Stimulated activated effector memory CD8-positive, alpha-beta T cell treated with anti-CD3 and anti-CD28 coated beads, Interleukin-12 subunit alpha, Interleukin-12 subunit beta, amount 100 ng/mL, for 72 hours (primary cell): ENCODE measurements at regions not wholly inside any gene's neighbourhood (a gene's known extent, or its start where the extent isn't known, plus 50 kb on each side); places are given as distances from the start of the nearest gene placed in this dataset.

Experiments
- ATAC-seq: fragments of 150-1000 bp; cut with Tn5 transposase; 2 replicates; pipeline ENCODE4 v1.10.0; 2021
- DNase-seq, 2 donors: peaks; one replicate each; pipeline ENCODE4 v3.0.0; 2021 to 2022; ENCODE audit warnings: low spot score in 2 of 2
- H3K27ac Mint-ChIP-seq: one replicate; pipeline ENCODE4 v1.8.0; 2022; ENCODE audit warnings: mild to moderate bottlenecking, mixed read lengths
- H3K36me3 Mint-ChIP-seq: one replicate; pipeline ENCODE4 v1.8.0; 2022; ENCODE audit warnings: mild to moderate bottlenecking, mixed read lengths
- H3K4me1 Mint-ChIP-seq: one replicate; pipeline ENCODE4 v1.8.0; 2022; ENCODE audit warnings: mixed read lengths
- H3K4me3 Mint-ChIP-seq: one replicate; pipeline ENCODE4 v1.8.0; 2022; ENCODE audit warnings: mild to moderate bottlenecking, mixed read lengths
- H3K9me3 Mint-ChIP-seq: one replicate; pipeline ENCODE4 v1.8.0; 2022; ENCODE audit warnings: mixed read lengths

DNA sequence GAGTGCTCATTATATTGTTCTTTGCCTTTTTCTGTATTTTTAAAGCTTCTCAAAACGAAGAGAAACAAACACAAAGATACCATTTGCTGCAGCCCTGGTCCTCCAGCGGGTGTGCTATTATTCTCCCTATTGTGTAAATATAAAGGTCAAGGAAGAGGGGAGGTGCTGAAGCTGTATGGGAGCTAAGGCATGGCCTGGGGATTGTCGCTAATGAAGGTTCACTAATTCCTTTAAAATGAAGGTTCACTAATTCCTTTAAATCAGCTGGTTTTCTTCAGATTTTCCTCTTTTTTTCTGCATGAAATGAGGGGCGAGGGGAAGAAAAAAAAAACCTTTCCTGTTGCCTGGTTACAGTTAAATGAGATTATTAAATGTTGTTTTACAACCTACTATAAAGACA, 74.5 kb upstream of the MAP1B start:
- no peaks in the 10 kb centered on the region for H3K4me1 Mint-ChIP-seq
- H3K27ac Mint-ChIP-seq: no peak overlapping the region
- no peaks in the 10 kb centered on the region for H3K36me3 Mint-ChIP-seq
- no peak for DNase-seq
- H3K4me3 Mint-ChIP-seq: no peak overlapping the region
- peaks cover 4% of the 10 kb centered on the region for H3K9me3 Mint-ChIP-seq
- ATAC-seq: no peak

GRCh38 chr5:72034770-72035169, 72.5 kb upstream of the MAP1B start:
- Mint-ChIP-seq H3K4me1 (no peaks in the 10 kb centered on the region), H3K36me3 (no peaks in the 10 kb centered on the region), H3K27ac (no peak overlapping the region), H3K4me3 (no peak overlapping the region), H3K9me3 (peaks cover 4% of the 10 kb centered on the region)
- no peak for ATAC-seq
- DNase-seq: no peak

DNA sequence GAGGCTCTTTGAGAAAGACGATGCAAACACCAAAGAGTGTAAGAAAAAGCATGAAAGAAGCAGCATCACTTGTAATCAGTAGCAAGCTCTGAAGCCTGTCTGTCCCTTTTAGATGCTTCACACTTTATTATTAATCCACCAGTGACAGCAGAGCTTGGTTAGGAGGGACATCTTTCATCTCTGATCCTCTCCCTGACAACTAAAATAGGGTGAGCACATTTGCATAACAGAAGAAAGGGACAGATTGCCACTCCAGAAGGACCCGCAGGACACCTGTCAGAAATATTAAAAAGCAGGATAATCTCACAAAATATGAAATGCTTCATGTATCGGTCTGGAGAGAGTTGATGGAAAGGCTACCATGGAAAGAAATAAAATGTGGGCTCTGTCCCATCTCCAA, 71.4 kb upstream of the MAP1B start:
- Mint-ChIP-seq H3K36me3 (no peaks in the 10 kb centered on the region), H3K4me1 (no peaks in the 10 kb centered on the region), H3K27ac (no peak overlapping the region), H3K4me3 (no peak overlapping the region), H3K9me3 (no peaks in the 10 kb centered on the region)
- DNase-seq (no peak), ATAC-seq (no peak)

- ATAC-seq (no peak), DNase-seq (no peak)
- Mint-ChIP-seq H3K9me3 (no peaks in the 10 kb centered on the region), H3K4me3 (no peak overlapping the region), H3K36me3 (no peaks in the 10 kb centered on the region), H3K27ac (no peak overlapping the region), H3K4me1 (no peaks in the 10 kb centered on the region)
Measured at GRCh38 chr5:72036951-72037350, 70.3 kb upstream of the MAP1B start.

DNA sequence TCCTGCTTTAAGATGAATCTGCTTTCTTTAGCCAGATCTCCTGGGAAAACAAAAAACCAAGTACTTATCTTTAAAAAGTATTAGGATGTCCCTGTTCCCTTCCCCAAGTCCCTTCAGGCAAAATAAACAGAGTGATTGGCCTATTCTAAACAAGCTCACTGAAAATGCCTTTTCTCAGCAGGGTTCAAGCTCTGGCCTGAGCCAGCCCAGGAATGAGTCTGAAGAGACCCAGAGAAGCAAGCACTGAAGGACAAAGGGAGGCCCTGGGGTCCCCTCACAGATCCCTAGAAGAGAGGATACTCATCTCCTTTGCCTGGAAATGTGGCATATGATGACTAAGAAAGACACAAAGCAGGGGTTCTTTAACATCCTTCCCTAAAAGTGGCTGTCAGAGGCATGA, 66.8 kb upstream of the MAP1B start:
- no peaks in the 10 kb centered on the region for H3K9me3 Mint-ChIP-seq
- H3K36me3 Mint-ChIP-seq: no peaks in the 10 kb centered on the region
- no peak overlapping the region for H3K4me3 Mint-ChIP-seq
- no peak overlapping the region for H3K27ac Mint-ChIP-seq
- H3K4me1 Mint-ChIP-seq: no peaks in the 10 kb centered on the region
- DNase-seq: no peak
- no peak for ATAC-seq

DNA sequence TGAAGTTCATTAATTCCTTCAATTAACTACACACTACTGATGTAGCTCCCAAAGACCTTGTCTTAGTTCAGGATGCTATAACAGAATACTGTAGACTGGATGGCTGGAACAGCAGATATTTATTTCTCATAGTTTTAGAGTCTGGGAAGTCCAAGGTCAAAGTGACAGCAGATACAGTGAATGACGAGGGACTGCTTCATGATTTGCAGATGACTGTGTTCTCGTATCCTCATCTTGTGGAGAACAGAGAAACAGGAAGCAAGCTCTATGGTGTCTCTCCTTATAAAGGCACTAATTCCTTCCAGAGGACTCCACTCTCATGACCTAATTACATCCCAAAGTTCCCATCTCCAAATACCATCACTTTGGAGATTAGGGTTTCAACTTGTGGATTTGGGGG, 65.6 kb upstream of the MAP1B start:
- Mint-ChIP-seq H3K4me1 (no peaks in the 10 kb centered on the region), H3K9me3 (no peaks in the 10 kb centered on the region), H3K4me3 (no peak overlapping the region), H3K27ac (no peak overlapping the region), H3K36me3 (no peaks in the 10 kb centered on the region)
- DNase-seq (no peak), ATAC-seq (no peak)

- DNase-seq: no peak
- Mint-ChIP-seq H3K9me3 (no peaks in the 10 kb centered on the region), H3K27ac (no peak overlapping the region), H3K4me1 (no peaks in the 10 kb centered on the region), H3K4me3 (no peak overlapping the region), H3K36me3 (no peaks in the 10 kb centered on the region)
- no peak for ATAC-seq
Measured at GRCh38 chr5:72042097-72042496, 65.2 kb upstream of the MAP1B start.

DNA sequence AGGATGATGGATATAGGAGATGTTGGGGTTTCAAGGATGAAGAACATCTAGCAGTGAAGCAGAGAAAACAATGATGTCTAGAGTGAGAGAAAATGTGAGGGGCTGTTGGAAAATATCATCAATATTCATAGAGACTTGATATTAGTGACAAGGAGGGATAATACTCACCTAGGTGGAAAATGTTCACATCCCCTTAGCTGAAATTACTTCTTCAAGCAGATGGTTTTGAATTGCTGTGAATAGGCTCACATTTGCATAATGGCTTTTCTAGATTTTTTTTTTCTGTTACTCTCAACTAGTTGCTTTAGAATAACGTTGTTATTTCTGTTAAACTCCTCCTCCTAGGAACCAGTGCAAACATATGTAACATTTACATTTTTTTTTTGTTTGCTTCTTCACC, 61.6 kb upstream of the MAP1B start:
- no peak overlapping the region for H3K27ac Mint-ChIP-seq
- ATAC-seq (no peak), DNase-seq (no peak)
- H3K36me3 Mint-ChIP-seq: no peaks in the 10 kb centered on the region
- H3K9me3 Mint-ChIP-seq: peaks cover 3% of the 10 kb centered on the region
- no peaks in the 10 kb centered on the region for H3K4me1 Mint-ChIP-seq
- no peak overlapping the region for H3K4me3 Mint-ChIP-seq

DNA sequence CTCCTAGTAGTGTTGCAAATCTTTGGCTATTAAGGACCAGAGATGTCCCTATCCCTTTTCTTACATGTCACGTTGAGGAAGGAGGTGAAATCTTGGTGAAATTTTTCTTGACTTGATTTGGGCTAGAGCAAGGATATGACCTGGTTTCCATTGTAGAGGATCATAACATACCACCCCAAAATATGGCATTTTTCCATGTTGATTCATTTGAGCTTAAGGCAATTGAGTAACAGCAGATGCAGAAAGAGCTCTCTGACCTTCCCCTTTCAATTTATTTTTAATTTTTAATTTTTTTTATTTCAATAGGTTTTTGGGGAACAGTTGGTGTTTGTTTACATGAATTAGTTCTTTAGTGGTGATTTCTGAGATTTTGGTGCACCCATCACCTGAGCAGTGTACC, 61.2 kb upstream of the MAP1B start:
- no peaks in the 10 kb centered on the region for H3K36me3 Mint-ChIP-seq

DNA sequence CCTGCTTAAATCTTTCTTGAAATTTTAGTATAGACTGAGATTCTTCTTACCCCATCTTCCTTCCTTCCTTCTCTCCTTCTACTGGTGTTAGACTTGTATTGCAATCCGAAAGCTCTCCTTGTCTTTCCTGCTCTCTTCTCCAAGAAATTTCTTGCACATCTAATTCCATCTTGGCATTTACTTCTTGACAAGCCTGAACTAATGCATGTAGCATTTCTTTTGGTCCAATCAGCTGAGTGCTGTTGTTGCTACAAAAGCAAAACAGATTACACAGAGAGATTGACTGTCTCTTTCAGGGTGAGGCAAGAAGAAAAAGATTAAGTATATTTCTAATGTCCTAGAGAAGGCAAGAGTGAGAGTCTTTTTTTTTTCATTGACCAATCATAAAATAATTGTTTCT, 51.6 kb upstream of the MAP1B start:
- H3K9me3 Mint-ChIP-seq: peaks cover 5% of the 10 kb centered on the region
- H3K27ac Mint-ChIP-seq: no peak overlapping the region
- no peaks in the 10 kb centered on the region for H3K4me1 Mint-ChIP-seq
- DNase-seq (no peak), ATAC-seq (no peak)
- H3K4me3 Mint-ChIP-seq: no peak overlapping the region
- no peaks in the 10 kb centered on the region for H3K36me3 Mint-ChIP-seq

More for the DNA sequence above, 61.2 kb upstream of the MAP1B start:
- ATAC-seq (no peak), DNase-seq (no peak)
- Mint-ChIP-seq H3K9me3 (peaks cover 3% of the 10 kb centered on the region), H3K4me1 (no peaks in the 10 kb centered on the region), H3K27ac (no peak overlapping the region), H3K4me3 (no peak overlapping the region)
